HCT116 (cell line): ENCODE measurements at regions not wholly inside any gene's neighbourhood (a gene's known extent, or its start where the extent isn't known, plus 50 kb on each side); places are given as distances from the start of the nearest gene placed in this dataset.

Experiments used
- ELF1 ChIP-seq: IDR thresholded peaks from 2 replicates; pipeline ENCODE4 v1.6.1; 2012; ENCODE audit warnings: low read depth, borderline replicate concordance
- EZH2 ChIP-seq: fragments of 200-600 bp; sonication (generic); IDR thresholded peaks from 2 replicates; pipeline ENCODE4 v1.6.1; 2017; ENCODE audit warnings: antibody characterized with exemption, mixed run types
- POLR2A ChIP-seq: IDR thresholded peaks from 2 replicates; pipeline ENCODE4 v1.7.0; 2011; ENCODE audit warnings: borderline replicate concordance; ENCODE audit not compliant: insufficient read depth, insufficient read length; ENCODE audit errors: extremely low read depth
- POLR2AphosphoS5 ChIP-seq: IDR thresholded peaks from 2 replicates; pipeline ENCODE4 v1.6.1; 2011; ENCODE audit warnings: mild to moderate bottlenecking, low read depth, low read length, moderate library complexity
- RAD21 ChIP-seq: IDR thresholded peaks from 2 replicates; pipeline ENCODE4 v1.6.1; 2012; ENCODE audit warnings: low read depth, mild to moderate bottlenecking
- SIN3A ChIP-seq: IDR thresholded peaks from 2 replicates; pipeline ENCODE4 v1.6.1; 2012; ENCODE audit warnings: low read depth
- SRF ChIP-seq: IDR thresholded peaks from 2 replicates; pipeline ENCODE4 v1.6.1; 2012; ENCODE audit warnings: low read depth
- TF ChIP-seq, protein P1 (sequence below), 3 experiments: fragments of 200-600 bp in 1 of 3; sonication (generic) in 1 of 3; IDR thresholded peaks in 2 of 3; conservative IDR thresholded peaks in 1 of 3; 2 replicates each; pipeline ENCODE4 v1.5.1; 2012 to 2017; ENCODE audit warnings: low read depth in 2 of 3, low read length in 2 of 3, antibody characterized with exemption in 1 of 3, borderline replicate concordance in 1 of 3, control low read depth in 1 of 3, mild to moderate bottlenecking in 1 of 3, mixed read lengths in 1 of 3, mixed run types in 1 of 3, moderate library complexity in 1 of 3; ENCODE audit not compliant: insufficient read depth in 1 of 3
- TF ChIP-seq, protein P2 (sequence below): IDR thresholded peaks from 2 replicates; pipeline ENCODE4 v1.6.1; 2012

DNA sequence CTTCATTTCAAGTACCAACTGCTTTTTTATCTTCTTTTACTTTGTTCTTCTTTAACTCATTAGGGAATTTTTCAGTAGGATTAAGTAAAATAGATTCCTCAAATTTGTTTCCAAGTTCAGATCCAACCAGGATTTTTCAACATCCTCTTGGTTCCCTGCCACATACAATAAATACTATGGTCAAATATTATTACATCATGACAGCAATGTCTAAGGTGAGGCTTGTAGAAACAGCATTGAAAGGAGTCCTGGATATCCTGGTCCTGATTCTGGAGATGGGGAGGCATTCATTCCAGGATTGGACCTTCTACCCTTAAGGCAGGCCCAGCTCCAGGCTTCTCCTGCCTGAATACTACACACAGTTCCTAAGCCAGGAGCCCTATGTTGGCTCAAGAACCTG is 80.2 kb upstream of the F3 start:
- TF ChIP-seq ELF1 (no peak), POLR2AphosphoS5 (no peak), EZH2 (no peak), POLR2A (no peak), RAD21 (no peak), SIN3A (no peak), SRF (no peak)
- TF ChIP-seq, protein P1, sequence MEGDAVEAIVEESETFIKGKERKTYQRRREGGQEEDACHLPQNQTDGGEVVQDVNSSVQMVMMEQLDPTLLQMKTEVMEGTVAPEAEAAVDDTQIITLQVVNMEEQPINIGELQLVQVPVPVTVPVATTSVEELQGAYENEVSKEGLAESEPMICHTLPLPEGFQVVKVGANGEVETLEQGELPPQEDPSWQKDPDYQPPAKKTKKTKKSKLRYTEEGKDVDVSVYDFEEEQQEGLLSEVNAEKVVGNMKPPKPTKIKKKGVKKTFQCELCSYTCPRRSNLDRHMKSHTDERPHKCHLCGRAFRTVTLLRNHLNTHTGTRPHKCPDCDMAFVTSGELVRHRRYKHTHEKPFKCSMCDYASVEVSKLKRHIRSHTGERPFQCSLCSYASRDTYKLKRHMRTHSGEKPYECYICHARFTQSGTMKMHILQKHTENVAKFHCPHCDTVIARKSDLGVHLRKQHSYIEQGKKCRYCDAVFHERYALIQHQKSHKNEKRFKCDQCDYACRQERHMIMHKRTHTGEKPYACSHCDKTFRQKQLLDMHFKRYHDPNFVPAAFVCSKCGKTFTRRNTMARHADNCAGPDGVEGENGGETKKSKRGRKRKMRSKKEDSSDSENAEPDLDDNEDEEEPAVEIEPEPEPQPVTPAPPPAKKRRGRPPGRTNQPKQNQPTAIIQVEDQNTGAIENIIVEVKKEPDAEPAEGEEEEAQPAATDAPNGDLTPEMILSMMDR (IDR thresholded peaks at IDR 0.05 in 2 of 3, conservative IDR thresholded peaks at IDR 0.05 in 1 of 3; ENCODE audit: borderline replicate concordance in 1 of 3, insufficient read depth in 1 of 3, low read depth in 2 of 3, low read length in 2 of 3) = no peak
- TF ChIP-seq, protein P2, sequence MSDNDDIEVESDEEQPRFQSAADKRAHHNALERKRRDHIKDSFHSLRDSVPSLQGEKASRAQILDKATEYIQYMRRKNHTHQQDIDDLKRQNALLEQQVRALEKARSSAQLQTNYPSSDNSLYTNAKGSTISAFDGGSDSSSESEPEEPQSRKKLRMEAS = no peak
